Activated T-helper 2 cell treated with anti-CD3 and anti-CD28 coated beads, Interferon-gamma antibody, Interleukin-2, Interleukin-4, amounts not matched to agents 10 μg/mL and 5 μg/mL and 100 μg/mL, durations not matched to agents 14 hours and 24 hours and 36 hours (primary cell): ENCODE measurements at regions not wholly inside any gene's neighbourhood (a gene's known extent, or its start where the extent isn't known, plus 50 kb on each side); places are given as distances from the start of the nearest gene placed in this dataset.
"Not testable (repeated sequence)": the region's sequence is repeated elsewhere in the genome, so short reads cannot be mapped to it uniquely, and the experiment has no call there.

Experiments used
- DNase-seq: peaks from one replicate; pipeline ENCODE4 v3.0.0; 2021; ENCODE audit warnings: low spot score
- H3K27ac Mint-ChIP-seq: one replicate; pipeline ENCODE4 v1.8.0; 2021; ENCODE audit warnings: mixed read lengths
- H3K27me3 Mint-ChIP-seq: one replicate; pipeline ENCODE4 v1.8.0; 2021; ENCODE audit warnings: low read depth, mixed read lengths
- H3K36me3 Mint-ChIP-seq: one replicate; pipeline ENCODE4 v1.8.0; 2021; ENCODE audit warnings: low read depth, mixed read lengths
- H3K4me1 Mint-ChIP-seq: one replicate; pipeline ENCODE4 v1.8.0; 2021; ENCODE audit warnings: low read depth, mixed read lengths
- H3K4me3 Mint-ChIP-seq: one replicate; pipeline ENCODE4 v1.8.0; 2021; ENCODE audit warnings: low read depth, mild to moderate bottlenecking, moderate library complexity, mixed read lengths
- H3K9me3 Mint-ChIP-seq: one replicate; pipeline ENCODE4 v1.8.0; 2021; ENCODE audit warnings: mixed read lengths
- intact Hi-C: fragments of 100-400 bp; cut with micrococcal nuclease; formaldehyde crosslinking; loops from one replicate; pipeline ENCODE4 v1.15.1; 2023

DNA sequence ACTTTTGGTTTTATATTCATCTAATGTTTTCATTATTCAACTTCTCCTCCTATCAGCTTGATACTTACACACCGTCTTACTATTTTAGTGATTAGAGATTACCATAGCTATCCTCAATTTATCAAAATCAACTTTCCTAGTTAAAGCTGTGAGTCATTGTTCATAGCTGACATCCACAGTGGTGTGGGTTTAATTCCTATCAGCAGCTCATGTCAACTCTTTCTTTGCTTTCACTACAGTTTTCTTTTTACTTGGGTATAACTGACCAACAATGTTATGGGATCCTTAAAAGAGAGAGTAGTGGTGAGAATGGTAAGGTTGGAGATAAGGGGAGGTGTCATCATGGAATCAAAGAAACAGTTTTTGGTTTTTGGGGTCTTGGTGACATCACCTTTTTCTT is 112.7 kb downstream of the NFKBIZ start:
- no peaks in the 10 kb centered on the region for H3K36me3 Mint-ChIP-seq
- peaks cover 3% of the 10 kb centered on the region for H3K27me3 Mint-ChIP-seq
- intact Hi-C loops: no loop called here

DNA sequence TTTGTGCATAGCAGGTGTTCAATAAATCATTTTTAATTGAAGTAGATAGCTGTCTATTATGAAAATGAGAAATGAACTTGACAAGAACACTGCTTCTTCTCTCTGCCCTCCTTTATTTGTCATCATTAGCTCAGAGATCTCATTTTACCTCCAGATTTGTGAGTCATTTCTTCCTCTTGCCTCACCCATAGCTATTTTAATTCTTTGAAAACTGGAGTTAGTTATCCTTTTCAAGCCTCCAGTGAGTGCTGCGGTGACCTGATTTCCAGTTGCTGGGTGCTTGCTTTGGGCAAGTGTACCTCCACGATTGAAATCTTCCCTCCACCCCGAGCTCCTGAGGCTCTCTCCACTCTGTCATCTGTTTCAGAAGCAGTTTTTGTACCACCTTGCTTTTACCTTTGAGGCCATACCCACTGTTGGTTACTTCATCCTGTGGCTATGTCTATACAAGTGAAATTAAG is 114.6 kb downstream of the NFKBIZ start:
- H3K27me3 Mint-ChIP-seq: peaks cover 1% of the 10 kb centered on the region
- H3K4me3 Mint-ChIP-seq: no peak overlapping the region
- H3K4me1 Mint-ChIP-seq: peaks cover 27% of the 10 kb centered on the region
- no peak for DNase-seq
- peak overlapping the region; percentile 1 for H3K27ac Mint-ChIP-seq
- intact Hi-C loops: loop anchor here (2.0 kb wide), 1 partner anchor 13 kb away; no protein-coding TSS in a partner anchor
- peaks cover 10% of the 10 kb centered on the region for H3K36me3 Mint-ChIP-seq
- H3K9me3 Mint-ChIP-seq: peaks cover 17% of the 10 kb centered on the region

More for the DNA sequence above, 112.7 kb downstream of the NFKBIZ start:
- Mint-ChIP-seq H3K9me3 (no peaks in the 10 kb centered on the region), H3K27ac (no peak overlapping the region), H3K4me3 (no peak overlapping the region), H3K4me1 (peaks cover 27% of the 10 kb centered on the region)
- no peak for DNase-seq

DNA sequence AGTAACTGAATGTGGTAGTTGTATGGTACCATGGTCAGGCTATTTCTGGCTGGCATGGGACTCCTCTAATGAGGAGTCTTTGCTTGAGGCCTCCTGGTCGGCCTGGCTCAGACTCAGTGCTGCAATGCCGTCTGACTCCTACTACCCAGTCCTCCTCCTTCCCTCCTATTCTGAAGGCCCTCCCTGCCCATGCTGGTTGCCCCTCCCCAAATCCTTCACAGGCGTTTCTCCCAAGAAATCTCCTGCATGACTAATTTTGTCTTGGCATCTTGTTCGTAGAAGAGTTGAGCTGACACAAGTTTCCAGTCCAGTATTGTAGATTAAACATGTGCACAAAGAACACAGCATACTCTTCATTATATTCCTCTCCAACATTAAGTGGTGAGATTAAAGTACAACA is 115.5 kb downstream of the NFKBIZ start:
- no peak overlapping the region for H3K27ac Mint-ChIP-seq
- H3K4me3 Mint-ChIP-seq: no peak overlapping the region
- H3K9me3 Mint-ChIP-seq: peaks cover 19% of the 10 kb centered on the region
- no peaks in the 10 kb centered on the region for H3K27me3 Mint-ChIP-seq
- no peak for DNase-seq
- peaks cover 27% of the 10 kb centered on the region for H3K4me1 Mint-ChIP-seq
- intact Hi-C loops: loop anchor here (2.0 kb wide), 1 partner anchor 14 kb away; no protein-coding TSS in a partner anchor
- H3K36me3 Mint-ChIP-seq: peaks cover 10% of the 10 kb centered on the region

- Mint-ChIP-seq H3K27me3 (no peaks in the 10 kb centered on the region), H3K36me3 (peaks cover 10% of the 10 kb centered on the region), H3K27ac (no peak overlapping the region), H3K4me3 (no peak overlapping the region), H3K4me1 (peaks cover 25% of the 10 kb centered on the region), H3K9me3 (peaks cover 25% of the 10 kb centered on the region)
- no peak for DNase-seq
- intact Hi-C loops: no loop called here
These were observed 116.9 kb downstream of the NFKBIZ start for GRCh38 chr3:101966226-101966625.

DNA sequence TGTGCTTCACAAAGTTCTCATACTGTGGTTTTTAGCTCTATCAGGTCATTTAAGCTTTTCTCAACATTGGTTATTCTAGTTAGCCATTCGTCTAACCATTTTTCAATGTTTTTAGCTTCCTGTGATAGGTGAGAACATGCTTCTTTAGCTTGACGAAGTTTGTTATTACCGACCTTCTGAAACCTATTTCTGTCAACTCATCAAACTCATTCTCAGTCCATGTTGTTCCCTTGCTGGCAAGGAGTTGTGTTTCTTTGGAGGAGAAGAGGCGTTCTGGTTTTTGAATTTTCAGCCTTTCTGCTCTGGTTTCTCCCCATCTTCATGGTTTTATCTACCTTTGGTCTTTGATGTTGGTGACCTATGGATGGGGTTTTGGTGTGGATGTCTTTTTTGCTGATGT is 120.9 kb downstream of the NFKBIZ start:
- Mint-ChIP-seq H3K27ac (no peak overlapping the region), H3K36me3 (peaks cover 10% of the 10 kb centered on the region), H3K4me1 (peaks cover 10% of the 10 kb centered on the region), H3K4me3 (no peak overlapping the region), H3K27me3 (no peaks in the 10 kb centered on the region), H3K9me3 (peaks cover 32% of the 10 kb centered on the region)
- no peak for DNase-seq
- intact Hi-C loops: no loop called here

- Mint-ChIP-seq H3K9me3 (peaks cover 32% of the 10 kb centered on the region), H3K27ac (no peak overlapping the region), H3K36me3 (peaks cover 10% of the 10 kb centered on the region), H3K4me3 (no peak overlapping the region), H3K4me1 (peaks cover 10% of the 10 kb centered on the region), H3K27me3 (no peaks in the 10 kb centered on the region)
- no peak for DNase-seq
- intact Hi-C loops: no loop called here
These were observed 121.6 kb downstream of the NFKBIZ start for GRCh38 chr3:101970905-101971304.

DNA sequence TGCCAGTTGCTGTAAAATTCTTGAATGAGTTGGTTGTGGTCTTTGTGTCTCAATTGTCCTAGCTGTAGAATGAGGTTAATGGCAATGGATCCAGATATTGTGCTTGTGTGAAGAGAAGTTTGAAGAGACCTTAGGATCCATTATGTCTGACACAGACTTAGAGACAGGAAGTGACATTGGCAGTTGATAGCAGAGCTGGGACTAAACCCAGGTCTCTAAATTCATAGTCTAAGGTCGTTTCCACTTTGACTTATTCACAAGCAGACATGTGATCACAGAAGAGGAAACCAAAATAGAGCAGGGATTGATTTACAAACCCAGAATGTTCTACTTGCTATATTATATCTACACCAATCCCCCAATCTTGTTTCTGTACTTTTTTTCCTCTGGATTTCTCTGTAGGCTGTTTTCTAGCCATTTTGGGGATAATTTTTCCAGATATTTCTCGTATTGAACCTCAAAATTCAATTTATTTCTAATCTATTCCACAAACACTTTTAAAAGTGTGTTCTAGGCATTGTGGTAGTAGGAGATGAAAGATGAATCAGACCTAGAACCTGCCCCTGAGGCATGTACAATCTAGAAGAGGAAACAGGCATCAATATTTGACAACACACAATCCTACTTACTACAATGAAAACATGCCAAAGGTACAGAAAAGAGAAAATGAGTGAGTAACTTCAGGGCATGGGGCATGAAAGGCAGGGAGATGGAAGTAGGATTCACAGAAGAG is 123.3 kb downstream of the NFKBIZ start:
- intact Hi-C loops: no loop called here
- Mint-ChIP-seq H3K4me3 (no peak overlapping the region), H3K4me1 (peaks cover 14% of the 10 kb centered on the region), H3K27me3 (no peaks in the 10 kb centered on the region), H3K36me3 (peaks cover 10% of the 10 kb centered on the region), H3K27ac (no peak overlapping the region), H3K9me3 (peaks cover 28% of the 10 kb centered on the region)
- DNase-seq: no peak

DNA sequence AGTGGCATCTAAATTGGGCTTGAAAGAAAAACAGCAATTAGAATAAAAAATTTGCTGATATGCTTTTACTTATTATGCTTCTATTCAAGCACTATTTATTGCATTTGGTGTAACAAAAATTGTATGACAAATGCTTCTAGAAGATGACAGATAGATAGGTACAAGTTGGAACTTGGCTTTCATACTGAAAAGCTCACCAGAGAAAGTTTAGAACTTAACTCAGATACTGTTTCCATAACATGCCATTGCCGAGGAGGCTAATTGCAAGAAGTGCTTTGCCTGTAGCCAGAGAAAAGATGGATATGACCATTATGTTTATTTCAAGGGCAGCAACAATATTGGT is 123.8 kb downstream of the NFKBIZ start:
- Mint-ChIP-seq H3K36me3 (peaks cover 4% of the 10 kb centered on the region), H3K4me3 (no peak overlapping the region), H3K4me1 (peaks cover 14% of the 10 kb centered on the region), H3K9me3 (peaks cover 22% of the 10 kb centered on the region), H3K27me3 (peaks cover under 1% of the 10 kb centered on the region), H3K27ac (no peak overlapping the region)
- intact Hi-C loops: no loop called here
- DNase-seq: no peak

DNA sequence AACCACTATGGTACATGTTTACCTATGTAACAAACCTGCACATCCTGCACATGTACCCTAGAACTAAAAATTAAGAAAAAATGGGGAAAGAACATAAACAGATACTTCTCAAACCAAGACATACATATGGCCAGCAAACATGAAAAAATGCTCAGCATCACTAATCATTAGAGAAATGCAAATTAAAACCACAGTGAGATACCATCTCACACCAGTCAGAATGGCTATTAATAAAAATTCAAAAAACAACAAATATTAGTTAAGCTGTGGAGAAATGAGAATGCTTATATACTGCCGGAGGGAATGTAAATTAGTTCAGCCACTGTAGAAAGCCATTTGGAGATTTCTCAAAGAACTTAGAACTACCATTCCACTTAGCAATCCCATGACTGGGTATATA is 126.1 kb downstream of the NFKBIZ start:
- H3K4me1 Mint-ChIP-seq: peaks cover 17% of the 10 kb centered on the region
- H3K4me3 Mint-ChIP-seq, H3K36me3 Mint-ChIP-seq, DNase-seq, intact Hi-C loops, H3K27ac Mint-ChIP-seq, H3K9me3 Mint-ChIP-seq: not testable (repeated sequence)
- H3K27me3 Mint-ChIP-seq: peaks cover 13% of the 10 kb centered on the region

GRCh38 chr3:101976473-101976872 is 127.2 kb downstream of the NFKBIZ start:
- H3K4me3 Mint-ChIP-seq: no peak overlapping the region
- H3K9me3 Mint-ChIP-seq: peaks cover 6% of the 10 kb centered on the region
- H3K27me3 Mint-ChIP-seq: peaks cover 15% of the 10 kb centered on the region
- intact Hi-C loops: no loop called here
- DNase-seq: no peak
- no peak overlapping the region for H3K27ac Mint-ChIP-seq
- H3K4me1 Mint-ChIP-seq: peaks cover 17% of the 10 kb centered on the region
- no peaks in the 10 kb centered on the region for H3K36me3 Mint-ChIP-seq

GRCh38 chr3:101978348-101978747 is 129.0 kb downstream of the NFKBIZ start:
- no peak overlapping the region for H3K4me3 Mint-ChIP-seq
- H3K4me1 Mint-ChIP-seq: peaks cover 7% of the 10 kb centered on the region
- H3K36me3 Mint-ChIP-seq: no peaks in the 10 kb centered on the region
- intact Hi-C loops: no loop called here
- H3K9me3 Mint-ChIP-seq: peaks cover 7% of the 10 kb centered on the region
- no peak overlapping the region for H3K27ac Mint-ChIP-seq
- DNase-seq: no peak
- peaks cover 20% of the 10 kb centered on the region for H3K27me3 Mint-ChIP-seq

GRCh38 chr3:101979033-101979432 is 129.7 kb downstream of the NFKBIZ start:
- no peaks in the 10 kb centered on the region for H3K36me3 Mint-ChIP-seq
- peaks cover 7% of the 10 kb centered on the region for H3K4me1 Mint-ChIP-seq
- intact Hi-C loops: no loop called here

GRCh38 chr3:101984356-101984755 is 135.0 kb downstream of the NFKBIZ start:
- peaks cover 8% of the 10 kb centered on the region for H3K36me3 Mint-ChIP-seq
- H3K4me1 Mint-ChIP-seq: peaks cover 27% of the 10 kb centered on the region
- H3K27me3 Mint-ChIP-seq: peaks cover 24% of the 10 kb centered on the region
- no peak for DNase-seq
- H3K27ac Mint-ChIP-seq: no peak overlapping the region
- no peak overlapping the region for H3K4me3 Mint-ChIP-seq
- intact Hi-C loops: no loop called here
- H3K9me3 Mint-ChIP-seq: peaks cover 12% of the 10 kb centered on the region

More at GRCh38 chr3:101979033-101979432, 129.7 kb downstream of the NFKBIZ start:
- Mint-ChIP-seq H3K27me3 (peaks cover 24% of the 10 kb centered on the region), H3K27ac (no peak overlapping the region), H3K9me3 (peaks cover 7% of the 10 kb centered on the region), H3K4me3 (no peak overlapping the region)
- DNase-seq: no peak
